ENCODE measurements at regions not wholly inside any gene's neighbourhood (a gene's known extent, or its start where the extent isn't known, plus 50 kb on each side); places are given as distances from the start of the nearest gene placed in this dataset.
"Not testable (repeated sequence)": the region's sequence is repeated elsewhere in the genome, so short reads cannot be mapped to it uniquely, and the experiment has no call there.

GRCh38 chr18:29373000-29373399, 1196.1 kb upstream of the CDH2 start:
- H3K4me3 ChIP-seq (ENCODE audit: control insufficient read depth, low read depth, low read length) = no peak overlapping the region
- TF ChIP-seq CTCF (IDR thresholded peaks at IDR 0.05; ENCODE audit: control insufficient read depth, insufficient read depth, low read depth, low read length, missing control alignments) = no peak

GRCh38 chr18:29361843-29362242, 1184.9 kb upstream of the CDH2 start:
- TF ChIP-seq CTCF (IDR thresholded peaks at IDR 0.05; ENCODE audit: control insufficient read depth, insufficient read depth, low read depth, low read length, missing control alignments) = no peak
- DNase-seq (ENCODE audit: low read depth) = no peak
- no peak overlapping the region for H3K4me3 ChIP-seq (ENCODE audit: control insufficient read depth, low read depth, low read length)

More at GRCh38 chr18:29373000-29373399, 1196.1 kb upstream of the CDH2 start:
- no peak for DNase-seq (ENCODE audit: low read depth)

GRCh38 chr18:29360659-29361058, 1183.7 kb upstream of the CDH2 start:
- H3K4me3 ChIP-seq (ENCODE audit: control insufficient read depth, low read depth, low read length); DNase-seq (ENCODE audit: low read depth): not testable (repeated sequence)

- DNase-seq (ENCODE audit: low read depth); H3K4me3 ChIP-seq (ENCODE audit: control insufficient read depth, low read depth, low read length): not testable (repeated sequence)
Observed at GRCh38 chr18:29359222-29359621, 1182.3 kb upstream of the CDH2 start.

- DNase-seq (ENCODE audit: low read depth) = no peak
- no peak overlapping the region for H3K4me3 ChIP-seq (ENCODE audit: control insufficient read depth, low read depth, low read length)
- TF ChIP-seq CTCF (IDR thresholded peaks at IDR 0.05; ENCODE audit: control insufficient read depth, insufficient read depth, low read depth, low read length, missing control alignments) = no peak
Observed at GRCh38 chr18:29351171-29351570, 1174.2 kb upstream of the CDH2 start.

GRCh38 chr18:29328932-29329331, 1152.0 kb upstream of the CDH2 start:
- DNase-seq (ENCODE audit: low read depth) = no peak
- no peak for TF ChIP-seq CTCF (IDR thresholded peaks at IDR 0.05; ENCODE audit: control insufficient read depth, insufficient read depth, low read depth, low read length, missing control alignments)
- H3K4me3 ChIP-seq (ENCODE audit: control insufficient read depth, low read depth, low read length) = no peak overlapping the region

GRCh38 chr18:29326214-29326613, 1149.3 kb upstream of the CDH2 start:
- no peak overlapping the region for H3K4me3 ChIP-seq (ENCODE audit: control insufficient read depth, low read depth, low read length)
- DNase-seq (ENCODE audit: low read depth) = no peak
- no peak for TF ChIP-seq CTCF (IDR thresholded peaks at IDR 0.05; ENCODE audit: control insufficient read depth, insufficient read depth, low read depth, low read length, missing control alignments)

GRCh38 chr18:29321561-29321960, 1144.6 kb upstream of the CDH2 start:
- DNase-seq (ENCODE audit: low read depth) = no peak
- no peak overlapping the region for H3K4me3 ChIP-seq (ENCODE audit: control insufficient read depth, low read depth, low read length)
- TF ChIP-seq CTCF (IDR thresholded peaks at IDR 0.05; ENCODE audit: control insufficient read depth, insufficient read depth, low read depth, low read length, missing control alignments) = no peak
